Upper lobe of left lung (tissue), 4 donors: ENCODE measurements at regions not wholly inside any gene's neighbourhood (a gene's known extent, or its start where the extent isn't known, plus 50 kb on each side); places are given as distances from the start of the nearest gene placed in this dataset.

Source experiments
- CTCF ChIP-seq, 6 experiments: fragments of 450-650 bp in 4 of 6; fragments of 200-600 bp in 2 of 6; sonication (generic) in 2 of 6; IDR thresholded peaks; one replicate each; pipeline ENCODE4 v1.5.1; 2016 to 2019; ENCODE audit warnings: antibody characterized with exemption in 6 of 6
- EP300 ChIP-seq, 4 donors: sonication (generic); formaldehyde crosslinking; IDR thresholded peaks; one replicate each; pipeline ENCODE4 v1.5.1; 2017; ENCODE audit warnings: antibody characterized with exemption in 4 of 4, control low read depth in 2 of 4
- POLR2A ChIP-seq, 4 donors: fragments of 450-650 bp; IDR thresholded peaks; one replicate each; pipeline ENCODE4 v1.5.1; 2016 to 2017; ENCODE audit warnings: antibody characterized with exemption in 4 of 4, mild to moderate bottlenecking in 2 of 4
- POLR2AphosphoS5 ChIP-seq, 2 donors: sonication (generic); formaldehyde crosslinking; IDR thresholded peaks; one replicate each; pipeline ENCODE4 v1.5.1; 2017; ENCODE audit warnings: antibody characterized with exemption in 2 of 2

GRCh38 chr19:28858933-28859332, 354.0 kb downstream of the UQCRFS1 start:
- TF ChIP-seq CTCF (IDR thresholded peaks at IDR 0.05), result no peak
- no peak for TF ChIP-seq POLR2AphosphoS5 (IDR thresholded peaks at IDR 0.05)
- TF ChIP-seq POLR2A (IDR thresholded peaks at IDR 0.05), result no peak
- TF ChIP-seq EP300 (IDR thresholded peaks at IDR 0.05), result no peak
